Adrenal gland (tissue), 5 donors: ENCODE measurements at regions not wholly inside any gene's neighbourhood (a gene's known extent, or its start where the extent isn't known, plus 50 kb on each side); places are given as distances from the start of the nearest gene placed in this dataset.

Source experiments
- POLR2A ChIP-seq, 2 donors: fragments of 450-650 bp; IDR thresholded peaks; one replicate each; pipeline ENCODE4 v1.6.1; 2017; ENCODE audit warnings: antibody characterized with exemption in 2 of 2, mild to moderate bottlenecking in 2 of 2, moderate library complexity in 1 of 2
- TF ChIP-seq, protein P1 (sequence below), 6 experiments: fragments of 450-650 bp in 4 of 6; fragments of 200-600 bp in 2 of 6; sonication (generic) in 1 of 6; IDR thresholded peaks; 1 replicate in 5 of 6; 2 replicates in 1 of 6; pipeline versions ENCODE4 v1.5.1 to v1.8.0; 2016 to 2021; ENCODE audit warnings: antibody characterized with exemption in 6 of 6, mild to moderate bottlenecking in 2 of 6, moderate library complexity in 1 of 6
- donor health status: DM: no; HTN: no; CAD: no.

GRCh38 chr4:170772429-170772828, 682.7 kb upstream of the AADAT start:
- TF ChIP-seq, protein P1, sequence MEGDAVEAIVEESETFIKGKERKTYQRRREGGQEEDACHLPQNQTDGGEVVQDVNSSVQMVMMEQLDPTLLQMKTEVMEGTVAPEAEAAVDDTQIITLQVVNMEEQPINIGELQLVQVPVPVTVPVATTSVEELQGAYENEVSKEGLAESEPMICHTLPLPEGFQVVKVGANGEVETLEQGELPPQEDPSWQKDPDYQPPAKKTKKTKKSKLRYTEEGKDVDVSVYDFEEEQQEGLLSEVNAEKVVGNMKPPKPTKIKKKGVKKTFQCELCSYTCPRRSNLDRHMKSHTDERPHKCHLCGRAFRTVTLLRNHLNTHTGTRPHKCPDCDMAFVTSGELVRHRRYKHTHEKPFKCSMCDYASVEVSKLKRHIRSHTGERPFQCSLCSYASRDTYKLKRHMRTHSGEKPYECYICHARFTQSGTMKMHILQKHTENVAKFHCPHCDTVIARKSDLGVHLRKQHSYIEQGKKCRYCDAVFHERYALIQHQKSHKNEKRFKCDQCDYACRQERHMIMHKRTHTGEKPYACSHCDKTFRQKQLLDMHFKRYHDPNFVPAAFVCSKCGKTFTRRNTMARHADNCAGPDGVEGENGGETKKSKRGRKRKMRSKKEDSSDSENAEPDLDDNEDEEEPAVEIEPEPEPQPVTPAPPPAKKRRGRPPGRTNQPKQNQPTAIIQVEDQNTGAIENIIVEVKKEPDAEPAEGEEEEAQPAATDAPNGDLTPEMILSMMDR (IDR thresholded peaks at IDR 0.05): no peak
- no peak for TF ChIP-seq POLR2A (IDR thresholded peaks at IDR 0.05)
